HG03469 (cell line): ENCODE measurements at regions not wholly inside any gene's neighbourhood (a gene's known extent, or its start where the extent isn't known, plus 50 kb on each side); places are given as distances from the start of the nearest gene placed in this dataset.

Experiments used
- ATAC-seq: cut with Tn5 transposase; IDR thresholded peaks from one replicate; pipeline ENCODE4 v1.9.1; 2021; ENCODE audit warnings: mild to moderate bottlenecking, moderate library complexity, moderate number of reproducible peaks; ENCODE audit not compliant: unreplicated experiment

DNA sequence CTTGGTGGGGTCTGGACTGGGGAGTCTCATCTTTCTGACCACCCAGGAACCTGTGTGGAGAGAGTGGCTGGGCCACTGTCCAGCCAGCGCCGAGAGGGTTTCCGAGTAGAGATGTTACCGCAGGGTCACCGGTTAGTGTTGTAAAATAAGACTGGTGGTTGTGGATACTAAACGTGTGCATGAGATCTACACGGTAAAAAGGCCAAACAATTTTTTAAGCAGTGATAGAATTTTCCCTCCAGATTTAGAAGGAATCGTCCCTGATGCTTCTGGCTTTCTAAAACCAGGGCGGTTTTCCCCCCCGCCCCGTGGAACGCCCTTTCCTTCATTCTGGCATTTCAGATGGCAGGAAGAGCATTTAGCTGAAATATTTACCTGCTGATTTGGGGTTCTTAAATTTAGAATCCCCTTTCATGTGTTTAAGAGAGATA is 72.6 kb upstream of the PPARA start:
- ATAC-seq = no peak

DNA sequence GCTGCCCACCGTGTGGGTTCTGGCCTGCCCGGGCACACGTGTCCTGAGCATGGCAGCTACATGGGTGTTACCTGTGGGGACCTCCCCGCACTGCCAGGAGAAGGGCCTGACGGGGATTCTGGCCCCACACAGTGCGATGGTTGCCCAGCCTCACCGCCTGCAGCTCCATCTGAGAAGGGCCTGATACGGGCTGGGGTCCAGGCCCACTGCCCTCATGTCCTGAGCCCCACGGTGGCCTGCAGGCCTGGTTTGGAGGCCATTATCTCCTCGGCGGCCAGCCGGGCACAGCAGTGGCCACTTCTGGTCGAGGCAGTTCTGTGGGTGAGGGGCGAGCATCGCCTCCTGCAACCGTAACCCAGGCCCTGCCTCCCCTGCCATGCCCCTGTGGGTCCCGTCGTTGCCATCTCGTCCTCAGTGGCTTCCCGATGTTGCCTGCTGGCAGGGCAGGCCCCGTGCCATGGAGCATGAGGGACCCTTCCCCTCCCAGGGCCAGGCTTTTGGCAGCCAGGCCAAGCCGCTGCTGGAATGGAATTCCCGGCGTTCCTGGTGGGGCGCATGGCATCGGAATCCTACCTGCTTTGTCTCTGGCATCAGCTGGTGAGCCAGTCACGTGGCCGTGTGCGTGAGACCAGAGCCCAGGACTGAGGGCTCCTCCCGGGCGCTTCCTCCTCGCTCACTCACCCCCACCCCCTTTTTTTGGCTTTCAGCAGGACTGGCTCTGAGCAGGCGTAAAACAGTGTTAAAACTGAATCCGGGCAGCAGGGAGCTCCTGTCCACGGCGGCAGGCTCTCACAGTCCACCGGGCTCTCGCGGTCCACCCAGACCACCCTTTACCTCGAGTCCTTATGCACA is 71.9 kb upstream of the PPARA start:
- no peak for ATAC-seq

DNA sequence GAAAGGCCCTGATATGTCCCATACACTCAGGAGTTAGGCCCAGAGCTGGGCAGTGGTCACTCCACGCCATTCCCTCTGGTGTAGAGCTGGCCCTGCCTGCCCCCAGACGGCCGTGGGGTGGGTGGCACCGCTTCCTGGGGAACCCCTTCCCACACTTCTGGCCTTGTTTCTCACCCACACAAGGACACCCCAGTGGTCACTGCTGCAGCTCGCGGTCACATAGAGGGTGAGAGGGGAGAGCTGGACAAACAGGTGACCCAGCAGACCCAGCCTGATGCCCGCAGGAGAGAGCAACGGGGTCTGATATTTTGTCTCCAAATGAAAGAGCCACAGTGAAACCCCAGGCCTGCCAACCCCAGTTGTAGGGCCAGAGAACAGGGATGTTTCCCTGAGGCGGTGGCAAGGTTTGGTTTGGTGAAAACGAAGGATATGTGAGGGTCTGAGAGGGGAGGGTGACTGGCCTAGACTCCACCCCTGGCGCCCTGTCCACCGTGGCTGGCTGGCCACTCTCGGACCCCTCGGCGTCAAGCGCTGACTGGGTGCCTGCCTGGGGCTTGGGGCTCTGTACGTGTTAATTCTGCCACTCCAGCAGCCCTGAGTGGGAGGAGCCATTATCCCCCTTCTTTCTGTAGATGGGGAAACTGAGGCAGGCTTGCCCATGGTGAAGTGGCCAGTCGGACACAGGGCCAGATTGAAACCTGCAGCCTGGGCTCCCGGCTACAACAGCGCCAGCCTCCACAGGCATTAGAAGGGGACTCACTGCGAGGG is 71.0 kb upstream of the PPARA start:
- ATAC-seq = no peak

DNA sequence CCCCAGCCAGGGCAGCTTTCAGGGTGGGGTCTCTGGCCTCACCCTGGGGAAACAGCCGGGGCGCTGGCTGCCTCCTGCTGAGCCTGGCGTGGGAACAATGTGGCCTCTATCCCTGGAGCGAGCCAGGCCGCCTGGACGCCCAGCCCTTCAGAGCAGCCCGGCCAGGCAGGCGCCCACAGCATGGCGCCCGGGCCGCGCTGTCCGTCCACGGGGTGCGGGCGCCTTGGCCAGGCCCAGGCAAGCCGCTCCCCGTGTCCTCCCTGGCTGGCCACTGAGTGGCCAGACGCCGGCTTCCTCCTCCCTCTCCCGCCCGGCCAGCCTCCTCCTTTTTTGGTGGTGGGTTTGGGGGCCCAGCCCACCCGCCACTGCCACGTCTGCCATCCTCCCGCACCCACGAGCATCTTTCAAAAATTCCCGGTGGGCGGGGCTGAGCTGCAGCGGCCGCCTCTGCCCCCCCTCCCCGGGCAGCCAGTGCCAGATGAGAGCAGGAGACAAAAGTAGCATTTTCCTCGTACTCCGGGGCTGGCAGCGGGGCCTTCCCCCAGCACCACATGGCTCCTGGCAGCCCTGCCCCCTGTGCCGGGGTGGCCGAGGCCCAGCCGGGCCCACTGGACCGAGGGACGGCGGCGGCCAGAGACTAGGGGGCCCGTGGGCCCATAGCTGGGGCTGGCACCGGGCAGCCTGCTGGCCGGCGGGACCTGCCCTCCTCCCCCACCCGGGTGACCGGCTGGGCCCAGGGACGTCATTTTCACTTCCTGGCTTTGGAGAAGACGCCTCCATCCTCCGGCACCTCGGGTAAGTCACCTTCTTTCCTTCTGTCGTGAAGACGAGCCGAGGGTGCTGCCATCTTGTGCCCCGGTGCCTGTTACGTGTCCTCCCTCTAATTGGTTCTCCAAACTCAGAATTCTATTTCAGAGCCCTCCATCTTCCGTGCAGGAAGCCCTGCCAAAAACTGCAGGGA is 70.2 kb upstream of the PPARA start:
- ATAC-seq = no peak

DNA sequence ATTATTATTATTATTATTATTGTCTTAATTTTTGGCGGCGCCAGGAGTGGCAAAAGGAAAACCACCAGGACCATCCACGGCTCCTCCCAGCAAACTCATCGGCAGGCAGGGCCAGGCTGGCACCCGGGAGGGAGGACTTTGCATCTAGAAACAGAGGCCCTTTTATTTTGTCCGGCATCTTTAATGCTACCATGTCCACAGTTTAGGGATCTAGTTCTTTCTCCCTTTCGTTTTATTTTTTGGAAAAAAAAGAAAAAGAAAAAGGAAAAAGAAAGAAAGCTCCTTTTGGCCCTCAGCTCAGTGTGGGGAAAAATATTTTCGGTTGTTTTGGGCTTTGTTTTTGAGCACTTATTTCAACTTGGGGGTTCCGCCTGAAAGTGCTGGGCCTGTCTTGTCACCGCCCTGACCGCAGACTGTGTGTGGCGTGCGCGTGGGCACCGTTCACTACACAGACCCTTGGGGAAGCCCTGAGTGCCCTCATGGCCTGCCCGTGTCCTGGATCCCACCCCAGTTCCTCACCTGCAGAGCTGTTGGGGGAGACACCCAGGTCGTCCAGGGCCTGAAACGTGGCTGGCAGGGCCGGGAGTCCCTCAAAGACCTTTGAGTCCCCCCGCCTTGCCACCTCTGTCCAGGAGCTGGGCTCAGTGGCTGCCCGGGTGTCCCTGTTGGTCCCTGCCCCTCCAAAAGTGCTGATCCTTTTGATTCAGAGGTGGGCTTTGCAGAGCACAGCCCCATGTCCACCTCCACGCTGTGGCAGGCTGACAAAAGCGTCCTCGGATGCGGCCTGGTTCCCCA is 69.1 kb upstream of the PPARA start:
- no peak for ATAC-seq

DNA sequence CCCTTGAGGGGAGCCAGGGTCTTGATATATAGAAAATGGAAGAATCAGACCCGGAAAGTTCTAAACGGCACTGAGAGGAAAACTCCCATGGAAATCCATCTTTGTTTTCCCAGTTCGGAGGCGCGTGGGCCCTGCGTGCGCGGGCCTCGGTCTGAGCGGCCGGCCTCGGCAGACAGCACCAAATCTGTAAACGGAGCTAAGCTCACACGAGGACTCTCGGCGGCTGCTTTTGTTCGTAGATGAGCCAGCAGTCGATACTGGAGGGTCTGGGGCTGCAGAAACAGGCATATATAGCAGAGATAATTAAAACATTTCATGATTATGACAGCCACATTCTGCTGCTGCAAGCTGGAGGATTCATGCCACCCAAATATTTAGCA is 68.5 kb upstream of the PPARA start:
- no peak for ATAC-seq

DNA sequence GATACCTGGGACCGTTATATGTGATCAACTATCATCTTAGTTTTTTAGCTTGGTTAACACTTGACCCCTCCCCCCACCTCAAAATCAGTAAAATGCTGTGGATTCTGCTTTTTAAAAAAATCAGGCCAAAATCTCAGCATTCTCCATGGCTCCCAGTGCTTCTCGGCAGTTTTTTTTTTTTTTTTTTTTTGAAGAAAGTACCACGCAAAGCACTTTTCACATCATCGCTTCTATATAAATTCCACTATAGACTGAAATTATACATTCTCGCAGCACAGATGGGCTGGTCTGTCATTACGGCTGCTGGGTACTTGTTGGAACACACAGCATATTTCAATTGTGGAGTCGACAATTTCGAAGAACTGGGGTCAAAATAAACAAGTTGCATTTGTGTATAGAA is 67.7 kb upstream of the PPARA start:
- no peak for ATAC-seq

DNA sequence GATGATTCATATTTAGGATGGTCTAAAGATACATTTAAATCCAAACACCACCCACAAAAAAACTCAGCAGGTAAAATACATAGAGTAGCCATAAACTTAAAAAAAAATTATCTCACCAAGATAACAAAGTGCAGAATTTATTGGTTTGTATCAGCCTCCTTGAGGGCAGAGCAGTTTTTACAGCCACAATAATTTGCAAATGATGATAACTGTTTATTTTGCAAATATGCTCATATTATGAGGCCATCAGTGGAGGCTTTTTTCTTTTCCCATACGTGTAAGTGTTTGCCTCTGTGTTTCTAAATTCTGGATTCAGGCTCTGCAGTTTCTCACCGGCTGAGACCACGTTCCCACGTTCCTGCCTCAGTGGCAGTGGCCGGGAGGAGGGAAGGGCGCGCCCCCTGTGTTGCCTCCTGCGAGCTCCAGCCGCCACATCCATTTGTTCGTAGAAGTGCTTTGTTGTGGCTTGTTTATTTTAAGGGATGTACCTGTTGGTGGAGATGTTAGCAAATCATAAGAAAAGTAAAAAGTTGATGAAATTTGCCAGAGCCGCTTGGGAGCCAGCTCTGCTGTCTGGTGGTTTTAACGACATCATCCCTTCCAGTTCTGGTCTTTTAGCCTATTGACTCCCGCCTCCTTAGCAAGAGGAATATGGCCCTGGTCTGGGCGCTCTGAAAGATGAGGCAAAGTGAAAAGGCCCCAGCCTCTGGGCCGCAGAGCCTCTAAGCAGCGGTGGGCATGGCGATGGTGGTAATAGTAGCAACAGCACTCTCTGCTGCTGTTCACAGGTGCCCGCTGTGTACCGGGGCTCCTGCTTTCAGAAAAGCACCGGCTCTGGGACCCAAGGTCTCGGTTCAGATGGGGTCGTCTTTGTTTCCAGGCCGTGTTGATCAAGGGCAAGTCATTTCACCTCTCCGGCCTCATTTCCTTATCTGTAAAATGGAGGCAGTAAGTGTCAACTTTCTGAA is 66.7 kb upstream of the PPARA start:
- no peak for ATAC-seq

- no peak for ATAC-seq
Observed at GRCh38 chr22:46084376-46084775, 66.0 kb upstream of the PPARA start.

GRCh38 chr22:46084943-46085827 is 65.1 kb upstream of the PPARA start:
- ATAC-seq = no peak

- no peak for ATAC-seq
Observed at GRCh38 chr22:46085828-46086576, 64.3 kb upstream of the PPARA start.

GRCh38 chr22:46086577-46087335 is 63.6 kb upstream of the PPARA start:
- ATAC-seq = no peak

- ATAC-seq = no peak
Observed at GRCh38 chr22:46087336-46087690, 63.0 kb upstream of the PPARA start.

GRCh38 chr22:46087816-46088277 is 62.5 kb upstream of the PPARA start:
- ATAC-seq = no peak

DNA sequence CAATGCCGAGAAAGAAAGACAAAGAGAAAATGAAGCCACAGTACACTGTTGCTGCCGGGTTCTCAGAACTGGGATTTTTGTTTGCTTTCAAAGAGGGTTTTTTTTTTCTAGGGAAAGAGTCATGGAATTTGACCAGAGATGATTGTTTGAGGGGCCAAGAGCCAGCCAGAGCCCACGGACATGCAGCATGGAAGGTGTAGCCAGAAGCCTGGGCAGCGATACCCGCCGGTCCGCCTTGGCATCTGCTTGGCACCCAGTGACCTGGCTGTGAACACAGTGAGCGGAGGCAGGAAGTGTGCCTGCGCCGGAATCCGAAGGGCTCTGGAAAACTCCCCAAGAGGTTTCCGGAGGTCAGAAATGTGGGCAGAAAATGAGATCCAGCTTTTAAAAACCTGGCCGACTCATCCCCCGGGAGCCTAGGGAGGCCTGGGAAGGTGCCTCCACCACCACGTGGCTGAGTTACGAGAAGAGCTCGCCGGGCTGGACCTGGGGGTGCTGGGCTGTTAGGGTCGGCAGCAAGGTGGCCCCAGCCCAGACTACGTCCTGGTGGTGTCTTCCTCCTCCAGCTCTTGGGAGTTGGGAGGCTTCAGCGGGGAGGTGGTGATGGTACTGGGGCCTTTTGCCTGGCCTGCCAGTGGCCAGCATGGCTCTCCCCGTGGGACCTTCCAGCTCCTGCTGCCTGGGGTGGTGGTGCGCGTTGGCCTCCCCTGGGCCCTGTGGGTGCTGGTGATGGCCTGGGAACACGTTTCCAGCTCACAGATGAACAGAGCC is 61.6 kb upstream of the PPARA start:
- no peak for ATAC-seq
